ENCODE measurements at regions not wholly inside any gene's neighbourhood (a gene's known extent, or its start where the extent isn't known, plus 50 kb on each side); places are given as distances from the start of the nearest gene placed in this dataset.

DNA sequence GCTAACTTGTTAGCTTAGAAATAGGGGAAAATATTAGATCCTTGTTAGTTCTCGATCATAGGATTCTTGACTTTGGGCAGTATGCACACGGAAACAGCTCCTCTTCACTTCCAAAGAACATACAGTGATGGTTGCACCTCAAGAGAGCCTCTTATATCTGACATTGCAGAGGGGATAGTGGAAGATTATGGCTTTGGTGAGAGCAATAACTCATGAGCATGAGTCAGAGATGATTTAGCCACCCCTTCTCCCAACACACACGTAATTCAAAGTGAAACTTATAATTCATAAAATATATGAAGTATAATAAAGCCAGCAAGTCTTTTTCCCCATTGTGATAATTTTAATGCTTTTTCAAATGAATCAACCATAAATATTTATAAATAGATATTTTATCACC, 683.7 kb downstream of the POM121L12 start:
- TF ChIP-seq, protein P1, sequence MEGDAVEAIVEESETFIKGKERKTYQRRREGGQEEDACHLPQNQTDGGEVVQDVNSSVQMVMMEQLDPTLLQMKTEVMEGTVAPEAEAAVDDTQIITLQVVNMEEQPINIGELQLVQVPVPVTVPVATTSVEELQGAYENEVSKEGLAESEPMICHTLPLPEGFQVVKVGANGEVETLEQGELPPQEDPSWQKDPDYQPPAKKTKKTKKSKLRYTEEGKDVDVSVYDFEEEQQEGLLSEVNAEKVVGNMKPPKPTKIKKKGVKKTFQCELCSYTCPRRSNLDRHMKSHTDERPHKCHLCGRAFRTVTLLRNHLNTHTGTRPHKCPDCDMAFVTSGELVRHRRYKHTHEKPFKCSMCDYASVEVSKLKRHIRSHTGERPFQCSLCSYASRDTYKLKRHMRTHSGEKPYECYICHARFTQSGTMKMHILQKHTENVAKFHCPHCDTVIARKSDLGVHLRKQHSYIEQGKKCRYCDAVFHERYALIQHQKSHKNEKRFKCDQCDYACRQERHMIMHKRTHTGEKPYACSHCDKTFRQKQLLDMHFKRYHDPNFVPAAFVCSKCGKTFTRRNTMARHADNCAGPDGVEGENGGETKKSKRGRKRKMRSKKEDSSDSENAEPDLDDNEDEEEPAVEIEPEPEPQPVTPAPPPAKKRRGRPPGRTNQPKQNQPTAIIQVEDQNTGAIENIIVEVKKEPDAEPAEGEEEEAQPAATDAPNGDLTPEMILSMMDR (conservative IDR thresholded peaks at IDR 0.05; ENCODE audit: low read depth, low read length): no peak
- no peak for TF ChIP-seq EZH2 (IDR thresholded peaks at IDR 0.05; ENCODE audit: low read length, unreplicated experiment)
